Ishikawa (cell line): ENCODE measurements at regions not wholly inside any gene's neighbourhood (a gene's known extent, or its start where the extent isn't known, plus 50 kb on each side); places are given as distances from the start of the nearest gene placed in this dataset.

Source experiments
- CEBPB ChIP-seq: IDR thresholded peaks from 2 replicates; pipeline ENCODE4 v1.6.1; 2012
- CREB1 ChIP-seq: IDR thresholded peaks from 2 replicates; pipeline ENCODE4 v1.6.1; 2012; ENCODE audit warnings: low read depth
- EGR1 ChIP-seq: IDR thresholded peaks from 2 replicates; pipeline ENCODE4 v1.6.1; 2012
- EP300 ChIP-seq: IDR thresholded peaks from 2 replicates; pipeline ENCODE4 v1.6.1; 2012; ENCODE audit warnings: borderline replicate concordance
- RAD21 ChIP-seq: IDR thresholded peaks from 2 replicates; pipeline ENCODE4 v1.6.1; 2012; ENCODE audit warnings: low read depth
- REST ChIP-seq: IDR thresholded peaks from 2 replicates; pipeline ENCODE4 v1.6.1; 2012; ENCODE audit warnings: low read depth, mild to moderate bottlenecking
- TAF1 ChIP-seq: IDR thresholded peaks from 2 replicates; pipeline ENCODE4 v1.6.1; 2012; ENCODE audit warnings: low read depth, mild to moderate bottlenecking
- TCF12 ChIP-seq: IDR thresholded peaks from 2 replicates; pipeline ENCODE4 v1.6.1; 2012; ENCODE audit warnings: low read depth
- TEAD4 ChIP-seq: IDR thresholded peaks from 2 replicates; pipeline ENCODE4 v1.6.1; 2012
- ZBTB7A ChIP-seq: IDR thresholded peaks from 2 replicates; pipeline ENCODE4 v1.6.1; 2012; ENCODE audit warnings: low read depth
- TF ChIP-seq, protein P1 (sequence below): IDR thresholded peaks from 2 replicates; pipeline ENCODE4 v1.6.1; 2012

DNA sequence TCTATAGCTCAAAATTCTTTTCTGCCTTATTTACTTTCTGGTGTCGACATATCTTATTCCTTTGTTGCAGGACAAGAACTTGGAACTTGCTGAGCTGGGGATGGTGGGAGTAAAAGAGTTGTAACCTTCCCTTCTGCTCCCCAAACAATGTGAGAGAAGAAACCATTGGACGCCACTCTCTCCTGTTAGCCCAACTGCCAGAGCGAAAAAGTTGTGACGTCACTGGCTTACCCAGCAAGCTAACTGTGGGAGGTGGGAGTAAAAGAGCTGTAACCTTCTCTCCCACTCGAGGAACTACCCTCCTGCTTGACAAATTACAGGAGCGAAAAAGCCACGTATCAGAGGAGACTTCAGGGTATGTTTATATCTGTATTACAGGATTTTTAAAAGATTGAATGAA lies 90.0 kb upstream of the PCDH10 start:
- TF ChIP-seq REST (no peak), CEBPB (no peak), ZBTB7A (no peak), EGR1 (no peak), RAD21 (no peak), TEAD4 (no peak), CREB1 (no peak), TAF1 (no peak), EP300 (no peak), TCF12 (no peak)
- TF ChIP-seq, protein P1, sequence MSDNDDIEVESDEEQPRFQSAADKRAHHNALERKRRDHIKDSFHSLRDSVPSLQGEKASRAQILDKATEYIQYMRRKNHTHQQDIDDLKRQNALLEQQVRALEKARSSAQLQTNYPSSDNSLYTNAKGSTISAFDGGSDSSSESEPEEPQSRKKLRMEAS, result no peak
